ENCODE measurements at regions not wholly inside any gene's neighbourhood (a gene's known extent, or its start where the extent isn't known, plus 50 kb on each side); places are given as distances from the start of the nearest gene placed in this dataset.

DNA sequence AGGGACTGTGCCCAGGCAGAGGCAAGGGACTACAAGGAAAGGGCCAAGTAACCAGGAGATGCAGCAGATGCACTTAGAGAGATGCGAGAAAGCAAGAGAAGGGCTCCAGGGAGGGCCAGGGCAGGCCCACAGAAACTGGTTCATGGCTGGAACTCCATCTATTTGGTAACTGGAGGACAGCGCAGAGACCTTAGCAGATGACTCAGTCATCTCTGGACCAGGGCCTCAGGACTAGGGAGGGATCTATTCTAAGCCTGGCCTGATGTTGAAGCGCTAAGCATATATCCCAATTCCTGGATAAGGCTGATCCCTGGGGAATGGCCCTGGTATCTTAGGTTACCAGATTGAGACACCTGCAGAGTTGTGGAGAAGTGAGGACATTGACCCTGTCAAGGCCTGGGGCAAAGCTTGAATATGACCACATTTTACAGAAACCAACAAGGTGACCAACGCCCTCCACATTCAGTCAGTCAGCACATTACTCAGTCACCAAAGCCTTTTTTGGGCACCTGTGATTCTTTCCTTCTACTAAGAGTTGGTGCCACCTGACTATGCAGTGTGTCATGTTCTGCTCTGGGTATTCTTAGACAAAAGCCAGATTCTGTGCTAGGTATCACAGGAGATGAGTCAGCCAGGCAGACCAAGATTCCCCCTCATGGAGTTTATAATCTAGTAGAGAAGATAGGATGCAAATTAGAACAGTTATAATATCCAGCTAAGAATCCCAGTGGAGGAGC lies 68.4 kb upstream of the SLCO3A1 start:
- H3K4me1 Mint-ChIP-seq (ENCODE audit: low read depth) = no peaks in the 10 kb centered on the region
- H3K4me3 Mint-ChIP-seq = no peak overlapping the region
- H3K27me3 Mint-ChIP-seq (ENCODE audit: insufficient read depth) = no peaks in the 10 kb centered on the region
- DNase-seq = no peak
- H3K36me3 Mint-ChIP-seq (ENCODE audit: low read depth) = no peaks in the 10 kb centered on the region
- H3K9me3 Mint-ChIP-seq = peaks cover 24% of the 10 kb centered on the region
- TF ChIP-seq, protein P1, sequence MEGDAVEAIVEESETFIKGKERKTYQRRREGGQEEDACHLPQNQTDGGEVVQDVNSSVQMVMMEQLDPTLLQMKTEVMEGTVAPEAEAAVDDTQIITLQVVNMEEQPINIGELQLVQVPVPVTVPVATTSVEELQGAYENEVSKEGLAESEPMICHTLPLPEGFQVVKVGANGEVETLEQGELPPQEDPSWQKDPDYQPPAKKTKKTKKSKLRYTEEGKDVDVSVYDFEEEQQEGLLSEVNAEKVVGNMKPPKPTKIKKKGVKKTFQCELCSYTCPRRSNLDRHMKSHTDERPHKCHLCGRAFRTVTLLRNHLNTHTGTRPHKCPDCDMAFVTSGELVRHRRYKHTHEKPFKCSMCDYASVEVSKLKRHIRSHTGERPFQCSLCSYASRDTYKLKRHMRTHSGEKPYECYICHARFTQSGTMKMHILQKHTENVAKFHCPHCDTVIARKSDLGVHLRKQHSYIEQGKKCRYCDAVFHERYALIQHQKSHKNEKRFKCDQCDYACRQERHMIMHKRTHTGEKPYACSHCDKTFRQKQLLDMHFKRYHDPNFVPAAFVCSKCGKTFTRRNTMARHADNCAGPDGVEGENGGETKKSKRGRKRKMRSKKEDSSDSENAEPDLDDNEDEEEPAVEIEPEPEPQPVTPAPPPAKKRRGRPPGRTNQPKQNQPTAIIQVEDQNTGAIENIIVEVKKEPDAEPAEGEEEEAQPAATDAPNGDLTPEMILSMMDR (IDR thresholded peaks at IDR 0.05) = no peak
- no peak overlapping the region for H3K27ac Mint-ChIP-seq

DNA sequence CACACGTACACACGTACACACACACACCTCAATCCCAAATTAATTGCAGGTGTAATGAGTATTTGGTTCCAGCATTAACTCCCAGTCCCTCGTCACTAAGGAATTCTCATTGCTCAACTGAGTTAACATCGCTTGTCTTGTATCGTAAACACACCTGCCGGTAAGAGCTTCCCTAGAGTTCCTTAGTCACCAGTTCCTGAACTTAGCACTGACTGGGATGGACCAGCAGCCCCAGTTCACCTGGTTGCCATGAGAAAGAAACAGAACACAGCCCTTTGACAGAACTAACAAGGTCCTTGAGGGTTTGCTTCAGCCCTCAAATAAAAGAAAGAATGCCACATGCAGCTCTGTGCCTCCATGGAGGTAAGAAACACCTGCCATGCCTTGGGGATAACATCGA lies 66.3 kb upstream of the SLCO3A1 start:
- Mint-ChIP-seq H3K9me3 (peaks cover 34% of the 10 kb centered on the region), H3K4me1 (ENCODE audit: low read depth) (no peaks in the 10 kb centered on the region)
- no peak for DNase-seq

DNA sequence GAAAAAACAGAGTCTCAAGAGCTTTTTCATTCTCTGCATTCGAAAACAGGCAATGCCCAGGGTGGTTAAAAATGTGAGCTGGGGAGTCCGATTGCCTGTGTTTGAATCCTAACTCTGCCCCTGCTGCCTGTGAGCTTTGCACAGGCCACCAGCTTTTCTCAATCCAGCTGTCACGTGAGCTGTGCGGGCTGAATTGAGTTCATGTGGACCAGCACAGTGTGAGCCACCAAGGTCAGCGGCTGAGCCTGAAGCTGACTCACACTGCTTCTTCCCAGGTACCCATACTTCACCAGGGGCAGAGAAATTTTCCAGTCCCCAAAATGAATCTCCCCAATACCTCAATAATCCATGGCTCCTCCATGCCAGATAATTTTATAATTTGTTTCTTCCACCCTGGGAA lies 64.4 kb upstream of the SLCO3A1 start:
- no peaks in the 10 kb centered on the region for H3K36me3 Mint-ChIP-seq (ENCODE audit: low read depth)
- no peaks in the 10 kb centered on the region for H3K4me1 Mint-ChIP-seq (ENCODE audit: low read depth)
- H3K9me3 Mint-ChIP-seq = peaks cover 35% of the 10 kb centered on the region
- H3K27me3 Mint-ChIP-seq (ENCODE audit: insufficient read depth) = no peaks in the 10 kb centered on the region
- TF ChIP-seq, protein P1 (IDR thresholded peaks at IDR 0.05) = no peak
- DNase-seq = no peak
- H3K4me3 Mint-ChIP-seq = no peak overlapping the region
- H3K27ac Mint-ChIP-seq = no peak overlapping the region

More for the DNA sequence above, 66.3 kb upstream of the SLCO3A1 start:
- no peaks in the 10 kb centered on the region for H3K36me3 Mint-ChIP-seq (ENCODE audit: low read depth)
- H3K27me3 Mint-ChIP-seq (ENCODE audit: insufficient read depth) = no peaks in the 10 kb centered on the region
- TF ChIP-seq, protein P1 (IDR thresholded peaks at IDR 0.05) = no peak
- no peak overlapping the region for H3K27ac Mint-ChIP-seq
- no peak overlapping the region for H3K4me3 Mint-ChIP-seq

DNA sequence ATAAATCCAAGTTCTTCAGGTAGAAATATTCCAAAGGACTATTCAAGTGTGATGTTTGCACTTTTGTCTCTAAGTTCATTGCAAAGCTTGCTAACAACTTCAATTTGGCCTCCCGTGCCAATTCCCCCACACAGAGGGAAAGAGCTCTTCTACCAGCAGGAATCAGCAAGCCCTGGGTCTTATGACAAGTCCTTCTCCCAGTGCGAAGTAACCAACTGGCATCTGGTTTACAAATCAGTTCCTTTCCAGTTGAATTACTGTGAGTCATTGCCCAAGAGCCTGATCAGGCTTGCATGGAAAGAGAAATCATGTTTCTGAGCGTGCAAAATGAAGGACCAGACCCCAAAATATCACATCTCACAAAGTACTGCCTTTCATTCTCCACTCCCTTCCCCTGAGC lies 62.7 kb upstream of the SLCO3A1 start:
- H3K27ac Mint-ChIP-seq = no peak overlapping the region
- H3K4me3 Mint-ChIP-seq = no peak overlapping the region
- TF ChIP-seq, protein P1 (IDR thresholded peaks at IDR 0.05) = no peak
- H3K27me3 Mint-ChIP-seq (ENCODE audit: insufficient read depth) = no peaks in the 10 kb centered on the region
- peaks cover 29% of the 10 kb centered on the region for H3K9me3 Mint-ChIP-seq
- no peaks in the 10 kb centered on the region for H3K4me1 Mint-ChIP-seq (ENCODE audit: low read depth)
- no peak for DNase-seq
- H3K36me3 Mint-ChIP-seq (ENCODE audit: low read depth) = no peaks in the 10 kb centered on the region

DNA sequence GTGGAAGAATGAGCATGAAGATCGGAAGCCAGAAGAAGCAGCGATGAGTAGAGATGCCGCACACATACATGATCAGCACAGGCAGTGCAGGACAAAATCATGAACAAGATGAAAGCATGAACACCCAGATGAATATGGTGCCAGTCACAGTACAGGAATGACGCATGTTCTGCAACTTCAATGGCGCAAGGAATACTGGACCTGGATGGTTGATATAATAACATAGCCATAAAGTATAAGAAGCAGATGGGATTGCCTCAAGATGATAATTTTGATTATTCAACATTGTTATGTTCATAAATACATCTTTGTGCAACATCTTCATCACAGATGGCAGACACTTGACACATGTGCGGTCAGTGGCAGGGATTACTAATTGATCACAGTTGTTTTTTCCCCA lies 59.7 kb upstream of the SLCO3A1 start:
- TF ChIP-seq, protein P1 (IDR thresholded peaks at IDR 0.05) = no peak
- Mint-ChIP-seq H3K27me3 (ENCODE audit: insufficient read depth) (no peaks in the 10 kb centered on the region), H3K4me3 (no peak overlapping the region), H3K4me1 (ENCODE audit: low read depth) (no peaks in the 10 kb centered on the region), H3K27ac (no peak overlapping the region), H3K36me3 (ENCODE audit: low read depth) (no peaks in the 10 kb centered on the region), H3K9me3 (peaks cover 29% of the 10 kb centered on the region)
- DNase-seq = no peak

Data from HFFc6 (cell line).